Endothelial cell of umbilical vein (primary cell): ENCODE measurements at regions not wholly inside any gene's neighbourhood (a gene's known extent, or its start where the extent isn't known, plus 50 kb on each side); places are given as distances from the start of the nearest gene placed in this dataset.

Experiments used
- TF ChIP-seq, protein P1 (sequence below), 2 donors: IDR thresholded peaks; 1 replicate in 1 of 2; 2 replicates in 1 of 2; pipeline ENCODE4 v1.5.1; 2011; ENCODE audit warnings: low read length in 2 of 2, mild to moderate bottlenecking in 2 of 2, moderate library complexity in 2 of 2, control low read depth in 1 of 2, inconsistent platforms in 1 of 2, low read depth in 1 of 2; ENCODE audit not compliant: insufficient read depth in 1 of 2; ENCODE audit errors: extremely low read depth in 1 of 2
- TF ChIP-seq, protein P2 (sequence below): IDR thresholded peaks from 2 replicates; pipeline ENCODE4 v1.6.1; 2011; ENCODE audit not compliant: insufficient read depth, insufficient read length

- TF ChIP-seq, protein P1, sequence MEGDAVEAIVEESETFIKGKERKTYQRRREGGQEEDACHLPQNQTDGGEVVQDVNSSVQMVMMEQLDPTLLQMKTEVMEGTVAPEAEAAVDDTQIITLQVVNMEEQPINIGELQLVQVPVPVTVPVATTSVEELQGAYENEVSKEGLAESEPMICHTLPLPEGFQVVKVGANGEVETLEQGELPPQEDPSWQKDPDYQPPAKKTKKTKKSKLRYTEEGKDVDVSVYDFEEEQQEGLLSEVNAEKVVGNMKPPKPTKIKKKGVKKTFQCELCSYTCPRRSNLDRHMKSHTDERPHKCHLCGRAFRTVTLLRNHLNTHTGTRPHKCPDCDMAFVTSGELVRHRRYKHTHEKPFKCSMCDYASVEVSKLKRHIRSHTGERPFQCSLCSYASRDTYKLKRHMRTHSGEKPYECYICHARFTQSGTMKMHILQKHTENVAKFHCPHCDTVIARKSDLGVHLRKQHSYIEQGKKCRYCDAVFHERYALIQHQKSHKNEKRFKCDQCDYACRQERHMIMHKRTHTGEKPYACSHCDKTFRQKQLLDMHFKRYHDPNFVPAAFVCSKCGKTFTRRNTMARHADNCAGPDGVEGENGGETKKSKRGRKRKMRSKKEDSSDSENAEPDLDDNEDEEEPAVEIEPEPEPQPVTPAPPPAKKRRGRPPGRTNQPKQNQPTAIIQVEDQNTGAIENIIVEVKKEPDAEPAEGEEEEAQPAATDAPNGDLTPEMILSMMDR (IDR thresholded peaks at IDR 0.05; ENCODE audit: extremely low read depth in 1 of 2, insufficient read depth in 1 of 2, low read depth in 1 of 2, low read length in 2 of 2), result no peak
- TF ChIP-seq, protein P2, sequence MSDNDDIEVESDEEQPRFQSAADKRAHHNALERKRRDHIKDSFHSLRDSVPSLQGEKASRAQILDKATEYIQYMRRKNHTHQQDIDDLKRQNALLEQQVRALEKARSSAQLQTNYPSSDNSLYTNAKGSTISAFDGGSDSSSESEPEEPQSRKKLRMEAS, result no peak
Observed at GRCh38 chr16:59683709-59684108, 949.6 kb upstream of the GOT2 start.
